Keratinocyte (primary cell): ENCODE measurements at regions not wholly inside any gene's neighbourhood (a gene's known extent, or its start where the extent isn't known, plus 50 kb on each side); places are given as distances from the start of the nearest gene placed in this dataset.

Source experiments
- DNase-seq: peaks from one replicate; pipeline ENCODE4 v3.0.0-alpha.2; 2011; ENCODE audit warnings: low read depth, missing footprints, low spot score
- FAIRE-seq: peaks from 2 replicates; lab custom pipeline; 2011; peaks lifted over from hg19 to GRCh38; lab: Jason Lieb, UNC
- H2AFZ ChIP-seq: 2 replicates; pipeline ENCODE4 v1.6.0; 2012; ENCODE audit warnings: low read length, control low read depth, inconsistent platforms; ENCODE audit not compliant: control insufficient read depth
- H3K27ac ChIP-seq: 2 replicates; pipeline ENCODE4 v1.5.1; 2011; ENCODE audit warnings: low read length; ENCODE audit not compliant: control insufficient read depth, insufficient read depth
- H3K27me3 ChIP-seq: 3 replicates; pipeline ENCODE4 v1.6.0; 2011; ENCODE audit warnings: low read length; ENCODE audit not compliant: control insufficient read depth, insufficient read depth; ENCODE audit errors: extremely low read depth
- H3K36me3 ChIP-seq, 2 experiments: 2 replicates in 1 of 2; 3 replicates in 1 of 2; pipeline ENCODE4 v1.5.1; 2011; ENCODE audit warnings: low read length in 2 of 2, mild to moderate bottlenecking in 1 of 2; ENCODE audit not compliant: control insufficient read depth in 2 of 2, insufficient read depth in 2 of 2; ENCODE audit errors: extremely low read depth in 1 of 2
- H3K4me1 ChIP-seq: 3 replicates; pipeline ENCODE4 v1.5.1; 2011; ENCODE audit warnings: low read length; ENCODE audit not compliant: control insufficient read depth, insufficient read depth; ENCODE audit errors: extremely low read depth
- H3K4me2 ChIP-seq: 3 replicates; pipeline ENCODE4 v1.6.0; 2011; ENCODE audit warnings: low read depth, low read length; ENCODE audit not compliant: control insufficient read depth, insufficient read depth; ENCODE audit errors: extremely low read depth
- H3K4me3 ChIP-seq, 3 experiments: fragments of 200-600 bp in 1 of 3; sonication (generic) in 1 of 3; 2 replicates in 2 of 3; 3 replicates in 1 of 3; pipeline ENCODE4 v1.5.1; 2011 to 2016; ENCODE audit warnings: low read length in 3 of 3, mild to moderate bottlenecking in 3 of 3, control low read depth in 2 of 3, inconsistent platforms in 1 of 3, low read depth in 1 of 3, mixed read lengths in 1 of 3, mixed run types in 1 of 3, moderate library complexity in 1 of 3; ENCODE audit not compliant: control insufficient read depth in 2 of 3, insufficient read depth in 2 of 3; ENCODE audit errors: extremely low read depth in 1 of 3
- H3K79me2 ChIP-seq: 2 replicates; pipeline ENCODE4 v1.6.0; 2012; ENCODE audit warnings: low read length; ENCODE audit not compliant: control insufficient read depth, insufficient read depth
- H3K9ac ChIP-seq: 3 replicates; pipeline ENCODE4 v1.6.0; 2011; ENCODE audit warnings: low read length; ENCODE audit not compliant: control insufficient read depth, insufficient read depth; ENCODE audit errors: extremely low read depth
- H3K9me1 ChIP-seq: 3 replicates; pipeline ENCODE4 v1.6.0; 2011; ENCODE audit warnings: low read length; ENCODE audit not compliant: control insufficient read depth, insufficient read depth; ENCODE audit errors: extremely low read depth
- H3K9me3 ChIP-seq: 2 replicates; pipeline ENCODE4 v1.5.1; 2012; ENCODE audit warnings: low read depth, low read length; ENCODE audit not compliant: control insufficient read depth
- H4K20me1 ChIP-seq: 3 replicates; pipeline ENCODE4 v1.6.0; 2011; ENCODE audit warnings: low read length; ENCODE audit not compliant: control insufficient read depth, insufficient read depth; ENCODE audit errors: extremely low read depth
- EZH2 ChIP-seq: IDR thresholded peaks from one replicate; pipeline ENCODE4 v1.6.1; 2012; ENCODE audit warnings: inconsistent platforms, mild to moderate bottlenecking, low read length, moderate library complexity
- dilution Hi-C: fragments of 300-500 bp; cut with MboI; formaldehyde crosslinking; loops from one replicate; pipeline ENCODE4 v1.7.0; 2020; ENCODE audit warnings: low sequenced_read_pairs; ENCODE audit not compliant: extremely low pct_ligation_motif_present
- TF ChIP-seq, protein P1 (sequence below), 3 experiments: IDR thresholded peaks in 1 of 3; conservative IDR thresholded peaks in 1 of 3; optimal IDR thresholded peaks in 1 of 3; 2 replicates in 2 of 3; 3 replicates in 1 of 3; pipeline versions ENCODE3 to v1.5.1; 2011; ENCODE audit warnings: low read length in 3 of 3, mild to moderate bottlenecking in 3 of 3, moderate library complexity in 2 of 3, control low read depth in 1 of 3, inconsistent platforms in 1 of 3; ENCODE audit not compliant: insufficient read depth in 2 of 3; ENCODE audit errors: extremely low read depth in 1 of 3

DNA sequence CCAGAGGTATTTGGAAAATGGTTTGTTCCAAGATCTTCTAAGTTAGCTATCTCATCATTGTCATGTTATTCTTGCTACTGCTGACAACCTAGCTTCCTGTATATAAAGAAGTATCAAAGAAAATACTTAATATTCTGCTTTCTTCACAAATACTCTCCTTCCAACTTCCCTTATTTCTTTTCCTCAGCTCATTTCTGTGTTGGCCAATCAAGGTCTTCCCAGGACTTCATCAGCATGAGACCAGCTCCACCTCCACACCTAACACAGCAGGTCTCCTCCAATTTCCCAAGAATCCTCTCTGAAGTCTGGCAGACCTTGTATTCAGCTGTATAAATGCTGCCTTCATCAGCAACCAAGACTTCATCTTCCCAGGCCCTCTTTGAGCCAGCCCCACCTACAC, 538.6 kb upstream of the JARID2 start:
- H3K4me2 ChIP-seq, result no peak overlapping the region
- H3K27me3 ChIP-seq, result no peaks in the 10 kb centered on the region
- FAIRE-seq, result no peak
- TF ChIP-seq, protein P1, sequence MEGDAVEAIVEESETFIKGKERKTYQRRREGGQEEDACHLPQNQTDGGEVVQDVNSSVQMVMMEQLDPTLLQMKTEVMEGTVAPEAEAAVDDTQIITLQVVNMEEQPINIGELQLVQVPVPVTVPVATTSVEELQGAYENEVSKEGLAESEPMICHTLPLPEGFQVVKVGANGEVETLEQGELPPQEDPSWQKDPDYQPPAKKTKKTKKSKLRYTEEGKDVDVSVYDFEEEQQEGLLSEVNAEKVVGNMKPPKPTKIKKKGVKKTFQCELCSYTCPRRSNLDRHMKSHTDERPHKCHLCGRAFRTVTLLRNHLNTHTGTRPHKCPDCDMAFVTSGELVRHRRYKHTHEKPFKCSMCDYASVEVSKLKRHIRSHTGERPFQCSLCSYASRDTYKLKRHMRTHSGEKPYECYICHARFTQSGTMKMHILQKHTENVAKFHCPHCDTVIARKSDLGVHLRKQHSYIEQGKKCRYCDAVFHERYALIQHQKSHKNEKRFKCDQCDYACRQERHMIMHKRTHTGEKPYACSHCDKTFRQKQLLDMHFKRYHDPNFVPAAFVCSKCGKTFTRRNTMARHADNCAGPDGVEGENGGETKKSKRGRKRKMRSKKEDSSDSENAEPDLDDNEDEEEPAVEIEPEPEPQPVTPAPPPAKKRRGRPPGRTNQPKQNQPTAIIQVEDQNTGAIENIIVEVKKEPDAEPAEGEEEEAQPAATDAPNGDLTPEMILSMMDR (optimal IDR thresholded peaks at IDR 0.05 in 1 of 3, IDR thresholded peaks at IDR 0.05 in 1 of 3, conservative IDR thresholded peaks at IDR 0.05 in 1 of 3; ENCODE audit: extremely low read depth in 1 of 3, insufficient read depth in 2 of 3, low read length in 3 of 3), result no peak
- TF ChIP-seq EZH2, result no peak
- H3K27ac ChIP-seq, result no peak overlapping the region
- H3K36me3 ChIP-seq, result no peaks in the 10 kb centered on the region
- H4K20me1 ChIP-seq, result no peaks in the 10 kb centered on the region
- no peaks in the 10 kb centered on the region for H3K9me3 ChIP-seq
- H3K9ac ChIP-seq, result no peak overlapping the region
- no peak for DNase-seq
- H2AFZ ChIP-seq, result no peak overlapping the region
- H3K79me2 ChIP-seq, result no peaks in the 10 kb centered on the region
- no peaks in the 10 kb centered on the region for H3K9me1 ChIP-seq
- no peak overlapping the region for H3K4me3 ChIP-seq
- peaks cover 32% of the 10 kb centered on the region for H3K4me1 ChIP-seq
- dilution Hi-C loops, result no loop called here

DNA sequence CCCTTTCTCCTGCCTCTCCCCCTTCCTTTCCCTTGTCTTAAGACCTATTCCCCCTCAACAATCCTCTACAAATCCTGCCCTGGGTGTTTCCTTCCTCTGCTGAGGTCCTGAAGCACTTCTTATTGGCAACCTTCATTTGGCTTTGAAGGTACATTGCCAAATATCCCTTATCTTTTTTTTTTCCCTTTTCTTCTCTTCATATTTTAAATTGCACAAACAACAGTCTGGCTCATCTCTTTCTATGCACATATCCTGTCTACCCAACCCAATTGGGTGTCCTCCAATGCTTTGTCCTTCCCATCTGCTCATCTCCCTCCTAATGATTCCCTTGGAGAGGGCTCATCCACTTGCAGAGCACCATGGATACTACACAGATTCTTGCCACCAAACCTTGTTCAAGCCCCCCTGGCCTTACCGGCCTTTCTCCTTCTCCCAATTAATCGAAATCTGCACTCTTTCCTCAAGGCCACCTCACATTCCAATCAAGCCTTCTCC, 537.9 kb upstream of the JARID2 start:
- Histone ChIP-seq H2AFZ (no peak overlapping the region), H3K9ac (no peak overlapping the region), H3K9me1 (no peaks in the 10 kb centered on the region), H4K20me1 (no peaks in the 10 kb centered on the region), H3K4me2 (no peak overlapping the region), H3K9me3 (no peaks in the 10 kb centered on the region), H3K4me3 (no peak overlapping the region), H3K79me2 (no peaks in the 10 kb centered on the region), H3K36me3 (no peaks in the 10 kb centered on the region), H3K27ac (no peak overlapping the region), H3K4me1 (peaks cover 39% of the 10 kb centered on the region), H3K27me3 (no peaks in the 10 kb centered on the region)
- no peak for FAIRE-seq
- no peak for DNase-seq
- no peak for TF ChIP-seq EZH2
- TF ChIP-seq, protein P1 (optimal IDR thresholded peaks at IDR 0.05 in 1 of 3, IDR thresholded peaks at IDR 0.05 in 1 of 3, conservative IDR thresholded peaks at IDR 0.05 in 1 of 3; ENCODE audit: extremely low read depth in 1 of 3, insufficient read depth in 2 of 3, low read length in 3 of 3), result no peak
- dilution Hi-C loops, result no loop called here
